WTC11 (cell line): ENCODE measurements at regions not wholly inside any gene's neighbourhood (a gene's known extent, or its start where the extent isn't known, plus 50 kb on each side); places are given as distances from the start of the nearest gene placed in this dataset.

ENCODE experiments used
- ATAC-seq: fragments of 200-7000 bp; cut with Tn5 transposase; 2 replicates; pipeline ENCODE4 v1.10.0; 2021; ENCODE audit warnings: mild to moderate bottlenecking, moderate library complexity
- CTCF ChIA-PET: fragments of 300-600 bp; sonication (Branson Sonifier 250); formaldehyde crosslinking; loops from one replicate; lab custom pipeline; 2021; ENCODE audit warnings: antibody characterized with exemption; lab: Charles Lee
- POLR2A ChIA-PET: fragments of 350-600 bp; sonication (Branson Sonifier 250); formaldehyde crosslinking; loops from one replicate; lab custom pipeline; 2021; ENCODE audit warnings: antibody characterized with exemption; lab: Charles Lee
- DNase-seq: peaks from one replicate; pipeline ENCODE4 v3.0.0; 2021; ENCODE audit warnings: low spot score
- H3K27ac Mint-ChIP-seq: 2 replicates; pipeline ENCODE4 v1.8.0; 2021; ENCODE audit warnings: mixed read lengths
- H3K27me3 Mint-ChIP-seq: 2 replicates; pipeline ENCODE4 v1.8.0; 2021; ENCODE audit warnings: low read depth, mild to moderate bottlenecking, moderate library complexity, mixed read lengths
- H3K36me3 Mint-ChIP-seq: 2 replicates; pipeline ENCODE4 v1.8.0; 2021; ENCODE audit warnings: mixed read lengths
- H3K4me1 Mint-ChIP-seq: 2 replicates; pipeline ENCODE4 v1.8.0; 2022; ENCODE audit warnings: mixed read lengths
- H3K4me3 Mint-ChIP-seq: 2 replicates; pipeline ENCODE4 v1.8.0; 2021; ENCODE audit warnings: mild to moderate bottlenecking, moderate library complexity, mixed read lengths
- H3K9me3 Mint-ChIP-seq: 2 replicates; pipeline ENCODE4 v1.8.0; 2021; ENCODE audit warnings: mixed read lengths
- ATF1 ChIP-seq: sonication (generic); formaldehyde crosslinking; IDR thresholded peaks from 2 replicates; pipeline ENCODE4 v1.8.1; 2023; ENCODE audit warnings: mild to moderate bottlenecking, moderate library complexity, missing genetic modification reagents
- CREB1 ChIP-seq: sonication (generic); formaldehyde crosslinking; IDR thresholded peaks from 2 replicates; pipeline ENCODE4 v1.8.0; 2023; ENCODE audit warnings: mild to moderate bottlenecking, missing genetic modification reagents
- ELF4 ChIP-seq: sonication (generic); formaldehyde crosslinking; IDR thresholded peaks from 2 replicates; pipeline ENCODE4 v1.8.1; 2022; ENCODE audit warnings: low read depth, mild to moderate bottlenecking, moderate library complexity, missing genetic modification reagents
- ESRRA ChIP-seq: sonication (generic); formaldehyde crosslinking; IDR thresholded peaks from 2 replicates; pipeline ENCODE4 v1.8.1; 2022; ENCODE audit warnings: mild to moderate bottlenecking, missing genetic modification reagents, borderline replicate concordance
- GTF2I ChIP-seq: fragments of 250-450 bp; sonication (Bioruptor Pico); conservative IDR thresholded peaks from 2 replicates; pipeline ENCODE4 v1.4.0; 2021; ENCODE audit warnings: mild to moderate bottlenecking
- SMAD4 ChIP-seq: sonication (generic); formaldehyde crosslinking; IDR thresholded peaks from 2 replicates; pipeline ENCODE4 v1.8.0; 2022; ENCODE audit warnings: mild to moderate bottlenecking, missing genetic modification reagents
- SP1 ChIP-seq: sonication (generic); formaldehyde crosslinking; conservative IDR thresholded peaks from 2 replicates; pipeline ENCODE4 v1.8.1; 2022; ENCODE audit warnings: missing genetic modification reagents
- TEAD4 ChIP-seq: sonication (generic); formaldehyde crosslinking; IDR thresholded peaks from 2 replicates; pipeline ENCODE4 v1.8.0; 2022; ENCODE audit warnings: mild to moderate bottlenecking, missing genetic modification reagents
- ZBTB21 ChIP-seq: sonication (generic); formaldehyde crosslinking; IDR thresholded peaks from 2 replicates; pipeline ENCODE4 v1.8.1; 2023; ENCODE audit warnings: mild to moderate bottlenecking, missing genetic modification reagents, borderline replicate concordance
- ZNF138 ChIP-seq: sonication (generic); formaldehyde crosslinking; conservative IDR thresholded peaks from 2 replicates; pipeline ENCODE4 v1.8.1; 2022; ENCODE audit warnings: mild to moderate bottlenecking, moderate library complexity, missing genetic modification reagents
- TF ChIP-seq, protein P1 (sequence below): sonication (generic); formaldehyde crosslinking; IDR thresholded peaks from 2 replicates; pipeline ENCODE4 v1.8.1; 2022; ENCODE audit warnings: mild to moderate bottlenecking, moderate library complexity, missing genetic modification reagents
- TF ChIP-seq, protein P2 (sequence below): sonication (generic); formaldehyde crosslinking; IDR thresholded peaks from 2 replicates; pipeline ENCODE4 v1.8.1; 2022; ENCODE audit warnings: mild to moderate bottlenecking, missing genetic modification reagents, moderate library complexity, borderline replicate concordance
- TF ChIP-seq, protein P3 (sequence below): fragments of 250-450 bp; sonication (Bioruptor Pico); conservative IDR thresholded peaks from 2 replicates; pipeline ENCODE4 v1.9.0; 2021; ENCODE audit warnings: mild to moderate bottlenecking
- TF ChIP-seq, protein P4 (sequence below): fragments of 250-450 bp; sonication (Bioruptor Pico); IDR thresholded peaks from 2 replicates; pipeline ENCODE4 v2.1.2; 2022; ENCODE audit warnings: mild to moderate bottlenecking, moderate library complexity
- TF ChIP-seq, protein P5 (sequence below): sonication (generic); formaldehyde crosslinking; IDR thresholded peaks from 2 replicates; pipeline ENCODE4 v1.8.0; 2022; ENCODE audit warnings: missing genetic modification reagents

DNA sequence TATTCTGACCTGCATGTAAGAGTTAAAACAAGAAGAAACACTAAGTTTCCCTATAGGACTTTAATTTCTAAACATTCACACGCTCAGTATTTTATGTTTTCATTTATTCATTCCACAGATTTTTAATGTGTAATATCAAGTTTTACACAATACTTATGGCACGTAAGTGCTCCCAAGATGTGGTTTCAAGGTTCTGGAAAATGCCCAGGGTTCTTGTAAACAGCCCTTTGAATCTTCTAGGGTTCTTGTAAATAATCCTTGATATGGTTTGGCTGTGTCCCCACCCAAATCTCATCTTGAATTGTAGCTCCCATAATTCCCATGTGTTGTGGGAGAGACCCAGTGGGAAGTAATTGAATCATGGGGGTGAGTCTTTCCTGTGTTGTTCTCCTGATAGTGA lies 383.0 kb downstream of the TXNL1 start:
- H3K36me3 Mint-ChIP-seq = no peaks in the 10 kb centered on the region
- ChIA-PET POLR2A (no interaction called here), CTCF (no interaction called here)
- peaks cover 7% of the 10 kb centered on the region for H3K9me3 Mint-ChIP-seq
- H3K27me3 Mint-ChIP-seq = no peaks in the 10 kb centered on the region
- TF ChIP-seq, protein P1, sequence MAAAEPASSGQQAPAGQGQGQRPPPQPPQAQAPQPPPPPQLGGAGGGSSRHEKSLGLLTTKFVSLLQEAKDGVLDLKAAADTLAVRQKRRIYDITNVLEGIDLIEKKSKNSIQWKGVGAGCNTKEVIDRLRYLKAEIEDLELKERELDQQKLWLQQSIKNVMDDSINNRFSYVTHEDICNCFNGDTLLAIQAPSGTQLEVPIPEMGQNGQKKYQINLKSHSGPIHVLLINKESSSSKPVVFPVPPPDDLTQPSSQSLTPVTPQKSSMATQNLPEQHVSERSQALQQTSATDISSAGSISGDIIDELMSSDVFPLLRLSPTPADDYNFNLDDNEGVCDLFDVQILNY = no peak
- TF ChIP-seq SP1 (no peak), SMAD4 (CRISPR knock-in tag) (no peak), ESRRA (CRISPR knock-in tag) (no peak)
- TF ChIP-seq, protein P2, sequence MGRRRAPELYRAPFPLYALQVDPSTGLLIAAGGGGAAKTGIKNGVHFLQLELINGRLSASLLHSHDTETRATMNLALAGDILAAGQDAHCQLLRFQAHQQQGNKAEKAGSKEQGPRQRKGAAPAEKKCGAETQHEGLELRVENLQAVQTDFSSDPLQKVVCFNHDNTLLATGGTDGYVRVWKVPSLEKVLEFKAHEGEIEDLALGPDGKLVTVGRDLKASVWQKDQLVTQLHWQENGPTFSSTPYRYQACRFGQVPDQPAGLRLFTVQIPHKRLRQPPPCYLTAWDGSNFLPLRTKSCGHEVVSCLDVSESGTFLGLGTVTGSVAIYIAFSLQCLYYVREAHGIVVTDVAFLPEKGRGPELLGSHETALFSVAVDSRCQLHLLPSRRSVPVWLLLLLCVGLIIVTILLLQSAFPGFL (CRISPR knock-in tag) = no peak
- TF ChIP-seq, protein P3, sequence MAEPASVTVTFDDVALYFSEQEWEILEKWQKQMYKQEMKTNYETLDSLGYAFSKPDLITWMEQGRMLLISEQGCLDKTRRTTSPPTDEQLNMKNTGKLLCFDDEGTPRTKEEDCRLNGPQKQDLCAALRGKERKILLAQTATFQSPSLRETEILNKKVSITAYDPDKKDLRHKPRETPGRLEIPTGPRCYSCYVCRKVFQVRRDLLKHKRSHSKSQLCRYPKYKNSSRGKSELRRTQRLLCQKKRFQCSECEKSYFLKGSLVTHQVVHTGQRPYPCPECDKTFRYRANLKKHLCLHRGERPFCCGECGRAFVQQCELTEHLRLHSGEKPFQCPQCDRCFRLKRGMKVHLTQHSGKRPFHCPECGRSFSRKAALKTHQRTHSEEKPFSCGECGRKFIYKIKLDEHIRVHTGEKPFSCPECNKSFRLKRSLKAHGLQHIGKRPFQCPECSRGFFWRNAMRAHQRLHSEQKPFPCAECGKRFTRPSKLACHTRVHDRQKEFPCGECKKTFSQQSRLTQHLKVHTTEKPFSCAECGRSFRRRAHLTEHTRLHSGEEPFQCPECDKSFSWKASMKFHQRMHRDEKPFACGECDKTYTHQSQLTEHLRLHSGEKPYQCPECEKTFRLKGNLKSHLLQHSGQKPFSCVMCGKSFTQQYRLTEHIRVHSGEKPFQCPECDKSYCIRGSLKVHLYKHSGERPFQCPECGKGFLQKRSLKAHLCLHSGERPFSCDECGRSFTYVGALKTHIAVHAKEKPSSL (CRISPR knock-in tag) = no peak
- no peak overlapping the region for H3K4me3 Mint-ChIP-seq
- ATAC-seq (no peak), DNase-seq (no peak)
- peaks cover 6% of the 10 kb centered on the region for H3K4me1 Mint-ChIP-seq
- no peak overlapping the region for H3K27ac Mint-ChIP-seq

DNA sequence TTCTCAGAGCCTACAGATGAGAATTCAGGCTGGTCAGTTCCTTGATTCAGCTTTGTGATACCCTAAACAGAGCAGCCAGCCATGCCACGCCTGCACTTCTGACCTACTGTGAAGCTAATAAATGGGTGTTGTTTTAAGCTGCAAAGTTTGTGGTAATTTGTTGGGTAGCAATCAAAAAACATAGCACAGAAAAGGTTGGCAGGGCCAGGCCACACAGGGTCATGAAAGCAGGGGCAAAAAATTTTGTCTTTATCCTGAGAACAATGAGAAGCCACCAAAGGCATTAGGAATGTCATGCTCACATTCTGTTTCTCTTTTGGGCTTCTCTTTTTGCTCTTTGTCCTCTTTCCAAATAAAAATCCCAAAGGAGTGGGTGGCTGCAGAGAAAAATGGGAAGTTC lies 385.9 kb downstream of the TXNL1 start:
- no peak for TF ChIP-seq ATF1
- peaks cover 7% of the 10 kb centered on the region for H3K9me3 Mint-ChIP-seq

DNA sequence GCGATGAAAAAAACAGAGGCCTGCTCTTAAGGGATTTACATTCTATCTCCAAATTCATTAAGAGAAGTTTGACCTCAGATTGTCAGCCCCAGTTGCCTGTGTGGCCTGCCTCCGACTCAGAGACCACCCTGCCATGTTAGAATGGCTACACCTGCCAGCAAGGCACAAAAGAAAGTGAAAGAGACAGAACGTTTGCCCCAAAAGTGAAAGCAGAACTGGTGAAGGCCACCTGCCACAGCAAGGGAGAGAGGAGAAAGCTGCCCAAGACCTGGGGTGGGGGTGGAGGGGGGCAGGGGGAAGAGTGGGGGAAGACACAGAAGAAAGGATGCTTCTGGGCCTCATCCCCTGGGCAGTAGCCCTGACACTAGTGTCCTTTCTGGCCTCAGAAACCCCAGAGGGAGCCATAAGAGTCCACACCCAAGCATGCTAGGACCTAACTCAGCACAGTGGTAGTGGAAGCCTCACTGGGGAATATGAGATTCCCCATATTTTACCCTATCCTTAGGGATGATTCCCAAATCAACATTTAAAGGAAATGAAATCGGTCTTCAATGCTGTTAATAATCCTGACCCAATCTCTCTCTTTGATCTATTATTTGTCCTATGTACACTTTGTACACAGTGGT lies 389.7 kb downstream of the TXNL1 start:
- Mint-ChIP-seq H3K27me3 (no peaks in the 10 kb centered on the region), H3K9me3 (peaks cover 13% of the 10 kb centered on the region), H3K36me3 (peaks cover 5% of the 10 kb centered on the region; the same call in 1 of the 2 replicates), H3K4me3 (no peak overlapping the region), H3K4me1 (no peaks in the 10 kb centered on the region), H3K27ac (no peak overlapping the region)
- no peak for DNase-seq
- ChIA-PET CTCF (no interaction called here), POLR2A (interaction anchor here (0.6 kb wide), 1 partner anchor 470 kb away, joined by 4 read pairs; no protein-coding TSS in a partner anchor)
- ATAC-seq = no peak
- TF ChIP-seq TEAD4 (CRISPR knock-in tag) = no peak
- no peak for TF ChIP-seq ELF4 (CRISPR knock-in tag)
- TF ChIP-seq, protein P4, sequence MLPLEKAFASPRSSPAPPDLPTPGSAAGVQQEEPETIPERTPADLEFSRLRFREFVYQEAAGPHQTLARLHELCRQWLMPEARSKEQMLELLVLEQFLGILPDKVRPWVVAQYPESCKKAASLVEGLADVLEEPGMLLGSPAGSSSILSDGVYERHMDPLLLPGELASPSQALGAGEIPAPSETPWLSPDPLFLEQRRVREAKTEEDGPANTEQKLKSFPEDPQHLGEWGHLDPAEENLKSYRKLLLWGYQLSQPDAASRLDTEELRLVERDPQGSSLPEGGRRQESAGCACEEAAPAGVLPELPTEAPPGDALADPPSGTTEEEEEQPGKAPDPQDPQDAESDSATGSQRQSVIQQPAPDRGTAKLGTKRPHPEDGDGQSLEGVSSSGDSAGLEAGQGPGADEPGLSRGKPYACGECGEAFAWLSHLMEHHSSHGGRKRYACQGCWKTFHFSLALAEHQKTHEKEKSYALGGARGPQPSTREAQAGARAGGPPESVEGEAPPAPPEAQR (CRISPR knock-in tag) = no peak
- TF ChIP-seq ZNF138 = no peak
- TF ChIP-seq ZBTB21 (CRISPR knock-in tag) = no peak
- TF ChIP-seq CREB1 = no peak
- TF ChIP-seq, protein P5, sequence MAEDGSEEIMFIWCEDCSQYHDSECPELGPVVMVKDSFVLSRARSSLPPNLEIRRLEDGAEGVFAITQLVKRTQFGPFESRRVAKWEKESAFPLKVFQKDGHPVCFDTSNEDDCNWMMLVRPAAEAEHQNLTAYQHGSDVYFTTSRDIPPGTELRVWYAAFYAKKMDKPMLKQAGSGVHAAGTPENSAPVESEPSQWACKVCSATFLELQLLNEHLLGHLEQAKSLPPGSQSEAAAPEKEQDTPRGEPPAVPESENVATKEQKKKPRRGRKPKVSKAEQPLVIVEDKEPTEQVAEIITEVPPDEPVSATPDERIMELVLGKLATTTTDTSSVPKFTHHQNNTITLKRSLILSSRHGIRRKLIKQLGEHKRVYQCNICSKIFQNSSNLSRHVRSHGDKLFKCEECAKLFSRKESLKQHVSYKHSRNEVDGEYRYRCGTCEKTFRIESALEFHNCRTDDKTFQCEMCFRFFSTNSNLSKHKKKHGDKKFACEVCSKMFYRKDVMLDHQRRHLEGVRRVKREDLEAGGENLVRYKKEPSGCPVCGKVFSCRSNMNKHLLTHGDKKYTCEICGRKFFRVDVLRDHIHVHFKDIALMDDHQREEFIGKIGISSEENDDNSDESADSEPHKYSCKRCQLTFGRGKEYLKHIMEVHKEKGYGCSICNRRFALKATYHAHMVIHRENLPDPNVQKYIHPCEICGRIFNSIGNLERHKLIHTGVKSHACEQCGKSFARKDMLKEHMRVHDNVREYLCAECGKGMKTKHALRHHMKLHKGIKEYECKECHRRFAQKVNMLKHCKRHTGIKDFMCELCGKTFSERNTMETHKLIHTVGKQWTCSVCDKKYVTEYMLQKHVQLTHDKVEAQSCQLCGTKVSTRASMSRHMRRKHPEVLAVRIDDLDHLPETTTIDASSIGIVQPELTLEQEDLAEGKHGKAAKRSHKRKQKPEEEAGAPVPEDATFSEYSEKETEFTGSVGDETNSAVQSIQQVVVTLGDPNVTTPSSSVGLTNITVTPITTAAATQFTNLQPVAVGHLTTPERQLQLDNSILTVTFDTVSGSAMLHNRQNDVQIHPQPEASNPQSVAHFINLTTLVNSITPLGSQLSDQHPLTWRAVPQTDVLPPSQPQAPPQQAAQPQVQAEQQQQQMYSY = no peak
- no peak for TF ChIP-seq GTF2I

More for the DNA sequence above, 385.9 kb downstream of the TXNL1 start:
- Mint-ChIP-seq H3K4me3 (no peak overlapping the region), H3K36me3 (no peaks in the 10 kb centered on the region), H3K4me1 (peaks cover 6% of the 10 kb centered on the region), H3K27me3 (no peaks in the 10 kb centered on the region), H3K27ac (no peak overlapping the region)
- DNase-seq (no peak), ATAC-seq (no peak)
- CTCF ChIA-PET = no interaction called here
- POLR2A ChIA-PET = no interaction called here
